ENCODE measurements at regions not wholly inside any gene's neighbourhood (a gene's known extent, or its start where the extent isn't known, plus 50 kb on each side); places are given as distances from the start of the nearest gene placed in this dataset.

- no peak for FAIRE-seq
- no peak overlapping the region for H3K9ac ChIP-seq (ENCODE audit: control insufficient read depth, insufficient read depth, low read length)
- no peak for ATAC-seq
- TF ChIP-seq FOXM1 (IDR thresholded peaks at IDR 0.05; ENCODE audit: low read depth, low read length): no peak
- no peak for TF ChIP-seq RELB (IDR thresholded peaks at IDR 0.05; ENCODE audit: low read depth)
- no peak for TF ChIP-seq CHD2 (IDR thresholded peaks at IDR 0.05; ENCODE audit: borderline replicate concordance, low read depth, low read length)
- no peak for TF ChIP-seq IKZF1 (conservative IDR thresholded peaks at IDR 0.05)
- TF ChIP-seq NFYB (IDR thresholded peaks at IDR 0.05; ENCODE audit: insufficient read depth, low read depth, low read length): no peak
- no peak for TF ChIP-seq CBFB (IDR thresholded peaks at IDR 0.05; ENCODE audit: low read depth)
- CTCF ChIA-PET: interaction anchor here (0.9 kb wide), 1 partner anchor 12 kb away, joined by 3 read pairs; no protein-coding TSS in a partner anchor
- no peak overlapping the region for H3K27ac ChIP-seq (ENCODE audit: control insufficient read depth, insufficient read depth)
- WGBS (ENCODE audit: insufficient coverage, insufficient replicate concordance, low lambda C conversion rate, missing lambda C conversion rate): 12% methylated on average over 2 of the region's 2 CpGs
- no peaks in the 10 kb centered on the region for H3K4me1 ChIP-seq (ENCODE audit: control insufficient read depth, insufficient read depth, low read length)
- H3K4me3 ChIP-seq: no peak overlapping the region
- no peaks in the 10 kb centered on the region for H3K36me3 ChIP-seq (ENCODE audit: control insufficient read depth in 2 of 2, insufficient read depth in 2 of 2, low read length in 1 of 2)
- in situ Hi-C loops (cut with MboI) (no loop called here), intact Hi-C loops (cut with micrococcal nuclease; ENCODE audit: unreplicated experiment) (no loop called here)
- no peaks in the 10 kb centered on the region for H4K20me1 ChIP-seq (ENCODE audit: control insufficient read depth, insufficient read depth)
- no peaks in the 10 kb centered on the region for H3K9me3 ChIP-seq (replicated peaks; ENCODE audit: control insufficient read depth, insufficient read depth, low read length)
- POLR2A ChIA-PET: no interaction called here
- no peak overlapping the region for H3K4me2 ChIP-seq (ENCODE audit: control insufficient read depth, insufficient read depth)
- no TSS peak for BruUV-seq (replicated peaks)
- H3K79me2 ChIP-seq (ENCODE audit: control insufficient read depth, insufficient read depth, low read length): no peaks in the 10 kb centered on the region
- H2AFZ ChIP-seq (ENCODE audit: control insufficient read depth, low read depth, low read length): no peak overlapping the region
- H3K27me3 ChIP-seq (replicated peaks in 1 of 2; ENCODE audit: control insufficient read depth in 2 of 2, insufficient read depth in 2 of 2, low read length in 1 of 2): no peaks in the 10 kb centered on the region; a peak in 1 of 4 replicates
- RAD21 ChIA-PET (ENCODE audit: unreplicated experiment): no interaction called here
- SMC1A ChIA-PET (ENCODE audit: uncharacterized antibody, unreplicated experiment): no interaction called here
- DNase-seq (ENCODE audit: low read depth, low spot score): no peak
Measured at GRCh38 chr11:127965939-127966668, 621.3 kb downstream of the ETS1 start.

Measured in GM12878 (cell line).